HG03060 (cell line): ENCODE measurements at regions not wholly inside any gene's neighbourhood (a gene's known extent, or its start where the extent isn't known, plus 50 kb on each side); places are given as distances from the start of the nearest gene placed in this dataset.

Experiments used
- ATAC-seq: cut with Tn5 transposase; IDR thresholded peaks from one replicate; pipeline ENCODE4 v1.9.1; 2021; ENCODE audit warnings: low read depth, moderate number of reproducible peaks; ENCODE audit not compliant: unreplicated experiment

GRCh38 chr13:31955101-31955500 is 76.5 kb upstream of the FRY start:
- ATAC-seq, result no peak

GRCh38 chr13:31955741-31956140 is 75.8 kb upstream of the FRY start:
- ATAC-seq, result no peak

GRCh38 chr13:31956980-31957644 is 74.5 kb upstream of the FRY start:
- ATAC-seq, result no peak

- no peak for ATAC-seq
Observed at GRCh38 chr13:31957772-31958171, 73.8 kb upstream of the FRY start.

GRCh38 chr13:31962731-31963370 is 68.7 kb upstream of the FRY start:
- no peak for ATAC-seq

GRCh38 chr13:31963631-31964030 is 67.9 kb upstream of the FRY start:
- no peak for ATAC-seq

- ATAC-seq, result no peak
Observed at GRCh38 chr13:31964168-31964567, 67.4 kb upstream of the FRY start.

GRCh38 chr13:31965361-31966066 is 66.1 kb upstream of the FRY start:
- ATAC-seq, result peak; percentile 92

GRCh38 chr13:31967155-31967554 is 64.4 kb upstream of the FRY start:
- ATAC-seq, result no peak

GRCh38 chr13:31968473-31968872 is 63.1 kb upstream of the FRY start:
- ATAC-seq, result no peak

GRCh38 chr13:31970231-31970930 is 61.2 kb upstream of the FRY start:
- ATAC-seq, result no peak

- ATAC-seq, result no peak
Observed at GRCh38 chr13:31972453-31972852, 59.1 kb upstream of the FRY start.

- no peak for ATAC-seq
Observed at GRCh38 chr13:31978021-31978420, 53.6 kb upstream of the FRY start.

- no peak for ATAC-seq
Observed at GRCh38 chr13:31980830-31981229, 50.7 kb upstream of the FRY start.
